Fibroblast of mammary gland (primary cell): ENCODE measurements at regions not wholly inside any gene's neighbourhood (a gene's known extent, or its start where the extent isn't known, plus 50 kb on each side); places are given as distances from the start of the nearest gene placed in this dataset.

Experiments
- DNase-seq: peaks from one replicate; pipeline ENCODE4 v3.0.0-alpha.2; 2010; ENCODE audit warnings: low read depth
- H3K4me3 ChIP-seq: 2 replicates; pipeline ENCODE4 v1.5.1; 2011; ENCODE audit warnings: low read depth, mild to moderate bottlenecking, low read length, moderate library complexity; ENCODE audit not compliant: control insufficient read depth
- CTCF ChIP-seq: conservative IDR thresholded peaks from 2 replicates; pipeline ENCODE4 v1.5.1; 2011; ENCODE audit warnings: low read depth, low read length, inconsistent platforms; ENCODE audit not compliant: control insufficient read depth, insufficient read depth

GRCh38 chr10:111999205-111999914 lies 184.2 kb downstream of the GPAM start:
- no peak for TF ChIP-seq CTCF

GRCh38 chr10:111999915-112000302 lies 183.7 kb downstream of the GPAM start:
- H3K4me3 ChIP-seq = no peak overlapping the region
- no peak for DNase-seq
- TF ChIP-seq CTCF = no peak

More at GRCh38 chr10:111999205-111999914, 184.2 kb downstream of the GPAM start:
- no peak overlapping the region for H3K4me3 ChIP-seq
- DNase-seq = no peak

- no peak for TF ChIP-seq CTCF
- peak; percentile 93 for DNase-seq
- H3K4me3 ChIP-seq = no peak overlapping the region
Measured at GRCh38 chr10:112000466-112000865, 183.1 kb downstream of the GPAM start.

GRCh38 chr10:112002206-112002605 lies 181.4 kb downstream of the GPAM start:
- no peak overlapping the region for H3K4me3 ChIP-seq
- DNase-seq = no peak
- no peak for TF ChIP-seq CTCF

- no peak overlapping the region for H3K4me3 ChIP-seq
- no peak for TF ChIP-seq CTCF
- DNase-seq = no peak
Measured at GRCh38 chr10:112004075-112004474, 179.5 kb downstream of the GPAM start.

- no peak overlapping the region for H3K4me3 ChIP-seq
- DNase-seq = no peak
- TF ChIP-seq CTCF = no peak
Measured at GRCh38 chr10:112005044-112005443, 178.5 kb downstream of the GPAM start.
